Fibroblast of lung (primary cell): ENCODE measurements at regions not wholly inside any gene's neighbourhood (a gene's known extent, or its start where the extent isn't known, plus 50 kb on each side); places are given as distances from the start of the nearest gene placed in this dataset.

Source experiments
- EZH2 ChIP-seq: IDR thresholded peaks from 2 replicates; pipeline ENCODE4 v1.5.1; 2012; ENCODE audit warnings: low read length, control low read depth, mild to moderate bottlenecking; ENCODE audit errors: missing control alignments
- TF ChIP-seq, protein P1 (sequence below), 2 donors: IDR thresholded peaks in 1 of 2; conservative IDR thresholded peaks in 1 of 2; 1 replicate in 1 of 2; 2 replicates in 1 of 2; pipeline ENCODE4 v1.5.1; 2011 to 2012; ENCODE audit warnings: low read length in 2 of 2, control low read depth in 1 of 2, inconsistent platforms in 1 of 2, low read depth in 1 of 2, mild to moderate bottlenecking in 1 of 2

DNA sequence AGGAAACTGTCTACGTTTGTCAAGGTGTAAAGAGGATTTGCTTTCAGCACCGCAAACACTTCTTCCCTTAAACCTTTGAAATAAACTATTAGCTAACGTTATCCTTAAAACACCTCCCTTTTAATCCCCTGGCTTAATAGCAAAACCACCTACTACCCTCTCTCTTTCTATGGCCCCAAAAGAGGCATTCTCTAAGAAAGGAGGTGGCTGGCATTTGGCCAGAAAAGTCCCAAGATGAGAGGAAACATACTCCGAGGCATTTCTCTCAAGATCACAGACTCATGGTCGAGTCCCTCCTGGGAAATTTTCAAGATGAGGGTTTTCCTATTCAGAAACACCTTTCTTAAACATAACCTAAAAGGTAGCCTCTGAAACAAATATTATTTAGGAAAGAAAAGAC is 60.6 kb upstream of the VCX3B start:
- TF ChIP-seq, protein P1, sequence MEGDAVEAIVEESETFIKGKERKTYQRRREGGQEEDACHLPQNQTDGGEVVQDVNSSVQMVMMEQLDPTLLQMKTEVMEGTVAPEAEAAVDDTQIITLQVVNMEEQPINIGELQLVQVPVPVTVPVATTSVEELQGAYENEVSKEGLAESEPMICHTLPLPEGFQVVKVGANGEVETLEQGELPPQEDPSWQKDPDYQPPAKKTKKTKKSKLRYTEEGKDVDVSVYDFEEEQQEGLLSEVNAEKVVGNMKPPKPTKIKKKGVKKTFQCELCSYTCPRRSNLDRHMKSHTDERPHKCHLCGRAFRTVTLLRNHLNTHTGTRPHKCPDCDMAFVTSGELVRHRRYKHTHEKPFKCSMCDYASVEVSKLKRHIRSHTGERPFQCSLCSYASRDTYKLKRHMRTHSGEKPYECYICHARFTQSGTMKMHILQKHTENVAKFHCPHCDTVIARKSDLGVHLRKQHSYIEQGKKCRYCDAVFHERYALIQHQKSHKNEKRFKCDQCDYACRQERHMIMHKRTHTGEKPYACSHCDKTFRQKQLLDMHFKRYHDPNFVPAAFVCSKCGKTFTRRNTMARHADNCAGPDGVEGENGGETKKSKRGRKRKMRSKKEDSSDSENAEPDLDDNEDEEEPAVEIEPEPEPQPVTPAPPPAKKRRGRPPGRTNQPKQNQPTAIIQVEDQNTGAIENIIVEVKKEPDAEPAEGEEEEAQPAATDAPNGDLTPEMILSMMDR (conservative IDR thresholded peaks at IDR 0.05 in 1 of 2, IDR thresholded peaks at IDR 0.05 in 1 of 2; ENCODE audit: low read depth in 1 of 2, low read length in 2 of 2) = no peak
- TF ChIP-seq EZH2 = no peak
